ENCODE measurements at regions not wholly inside any gene's neighbourhood (a gene's known extent, or its start where the extent isn't known, plus 50 kb on each side); places are given as distances from the start of the nearest gene placed in this dataset.

GRCh38 chr5:120907953-120908352, 443.9 kb downstream of the PRR16 start:
- WGBS, 2 donors: 91 to 94% methylated on average over 1 of the region's 1 CpG
- DNase-seq (ENCODE audit: low spot score in 2 of 2): no peak
- intact Hi-C loops (cut with DNase I; ENCODE audit: low total_unique reads): no loop called here
- H3K4me3 ChIP-seq (ENCODE audit: low read depth, poor library complexity, severe bottlenecking): no peak overlapping the region
- TF ChIP-seq CTCF (IDR thresholded peaks at IDR 0.05): no peak
- TF ChIP-seq POLR2A (IDR thresholded peaks at IDR 0.05): no peak

GRCh38 chr5:120910629-120911028, 446.5 kb downstream of the PRR16 start:
- WGBS, 2 donors: 39 to 40% methylated on average over 1 of the region's 1 CpG
- DNase-seq (ENCODE audit: low spot score in 2 of 2): no peak
- H3K4me3 ChIP-seq (ENCODE audit: low read depth, poor library complexity, severe bottlenecking): no peak overlapping the region
- intact Hi-C loops (cut with DNase I; ENCODE audit: low total_unique reads): no loop called here
- TF ChIP-seq POLR2A (IDR thresholded peaks at IDR 0.05): no peak
- TF ChIP-seq CTCF (IDR thresholded peaks at IDR 0.05): no peak

DNA sequence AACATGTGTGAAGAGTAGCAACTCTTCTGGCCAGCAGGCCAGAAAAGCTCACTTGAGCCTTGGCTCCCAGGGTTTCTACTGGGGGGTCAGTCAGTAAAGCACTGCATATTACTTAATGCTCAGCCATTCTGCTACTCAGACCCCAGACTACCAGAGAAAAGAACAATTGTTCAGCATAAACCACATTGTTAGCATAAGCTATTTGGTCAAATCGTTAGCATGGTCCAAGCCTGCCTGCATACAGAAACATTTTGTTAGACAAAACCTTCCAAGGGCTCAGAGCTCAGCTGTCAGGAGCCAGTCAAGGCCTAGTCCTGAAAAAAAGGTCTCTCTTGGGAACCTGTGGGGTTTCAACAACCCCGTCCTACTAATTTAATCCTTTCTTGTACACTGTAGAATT, 449.3 kb downstream of the PRR16 start:
- intact Hi-C loops (cut with DNase I; ENCODE audit: low total_unique reads): no loop called here
- TF ChIP-seq CTCF (IDR thresholded peaks at IDR 0.05) (no peak), POLR2A (IDR thresholded peaks at IDR 0.05) (no peak)
- no peak overlapping the region for H3K4me3 ChIP-seq (ENCODE audit: low read depth, poor library complexity, severe bottlenecking)
- 68 to 74% methylated on average over 2 of the region's 2 CpGs for WGBS, 2 donors
- no peak for DNase-seq (ENCODE audit: low spot score in 2 of 2)

GRCh38 chr5:120917214-120917758, 453.2 kb downstream of the PRR16 start:
- H3K4me3 ChIP-seq (ENCODE audit: low read depth, poor library complexity, severe bottlenecking): no peak overlapping the region
- TF ChIP-seq CTCF (IDR thresholded peaks at IDR 0.05): no peak
- TF ChIP-seq POLR2A (IDR thresholded peaks at IDR 0.05): no peak
- 74 to 94% methylated on average over 1 of the region's 1 CpG for WGBS, 2 donors
- no peak for DNase-seq (ENCODE audit: low spot score in 2 of 2)
- intact Hi-C loops (cut with DNase I; ENCODE audit: low total_unique reads): no loop called here

DNA sequence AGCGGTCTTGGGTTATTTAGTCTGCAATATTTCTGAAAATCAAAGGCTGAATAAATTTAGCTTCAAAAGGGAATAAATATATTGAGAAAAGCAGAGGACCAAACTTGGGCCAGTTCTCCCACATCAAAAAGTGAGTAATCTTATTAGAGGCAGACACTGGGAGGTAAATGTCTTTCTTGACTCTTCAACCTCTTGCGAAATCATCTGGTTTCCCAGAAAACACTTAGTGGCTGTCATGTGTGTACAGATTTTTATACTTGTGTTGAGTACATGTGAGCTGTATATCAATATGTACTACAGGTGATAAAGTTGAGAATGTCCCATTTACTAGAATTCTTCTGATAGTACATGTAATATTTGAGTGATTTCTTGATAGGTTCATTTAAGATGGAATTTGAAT, 454.9 kb downstream of the PRR16 start:
- DNase-seq (ENCODE audit: low spot score in 2 of 2): no peak
- intact Hi-C loops (cut with DNase I; ENCODE audit: low total_unique reads): no loop called here
- WGBS, 2 donors: 96 to 97% methylated on average over 2 of the region's 2 CpGs
- no peak overlapping the region for H3K4me3 ChIP-seq (ENCODE audit: low read depth, poor library complexity, severe bottlenecking)
- TF ChIP-seq CTCF (IDR thresholded peaks at IDR 0.05) (no peak), POLR2A (IDR thresholded peaks at IDR 0.05) (no peak)

DNA sequence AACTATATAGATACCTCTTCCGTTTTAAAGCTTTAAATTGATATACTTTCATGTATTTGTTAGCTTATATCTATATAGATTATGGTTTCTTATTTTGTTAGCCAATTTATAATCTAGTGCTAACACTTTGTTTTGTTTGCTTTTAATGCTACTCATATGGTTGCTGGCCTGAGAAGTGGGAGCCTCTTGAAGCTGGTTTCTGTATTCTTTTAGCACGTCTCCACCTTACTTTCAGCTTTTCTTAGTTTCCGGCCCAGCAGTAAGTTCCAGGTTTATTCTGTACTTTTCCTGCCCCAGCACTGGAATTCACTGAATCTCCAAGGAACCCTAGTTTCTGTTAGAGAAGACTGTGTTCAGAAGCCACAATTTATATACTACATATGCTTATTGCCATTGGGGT, 458.9 kb downstream of the PRR16 start:
- intact Hi-C loops (cut with DNase I; ENCODE audit: low total_unique reads): no loop called here
- TF ChIP-seq CTCF (IDR thresholded peaks at IDR 0.05) (no peak), POLR2A (IDR thresholded peaks at IDR 0.05) (no peak)
- WGBS, 2 donors: 90 to 92% methylated on average over 3 of the region's 3 CpGs
- no peak for DNase-seq (ENCODE audit: low spot score in 2 of 2)
- H3K4me3 ChIP-seq (ENCODE audit: low read depth, poor library complexity, severe bottlenecking): no peak overlapping the region

Data from lower leg skin (tissue), 4 donors.